ENCODE measurements at regions not wholly inside any gene's neighbourhood (a gene's known extent, or its start where the extent isn't known, plus 50 kb on each side); places are given as distances from the start of the nearest gene placed in this dataset.

GRCh38 chr13:57918086-57918485 lies 286.5 kb downstream of the PCDH17 start:
- Histone ChIP-seq H3K27me3 (no peaks in the 10 kb centered on the region), H3K9me3 (no peaks in the 10 kb centered on the region), H3K4me1 (ENCODE audit: insufficient read depth) (no peaks in the 10 kb centered on the region), H3K36me3 (no peaks in the 10 kb centered on the region), H3K4me3 (no peak overlapping the region), H3K27ac (no peak overlapping the region)
- no peak for DNase-seq
- intact Hi-C loops (cut with DNase I) = no loop called here
- WGBS, 3 donors = 67 to 76% (median 71%) methylated on average over 3 of the region's 3 CpGs
- TF ChIP-seq POLR2A (IDR thresholded peaks at IDR 0.05) (no peak), CTCF (IDR thresholded peaks at IDR 0.05) (no peak), EP300 (IDR thresholded peaks at IDR 0.05) (no peak)

GRCh38 chr13:57918913-57919312 lies 287.4 kb downstream of the PCDH17 start:
- Histone ChIP-seq H3K9me3 (no peaks in the 10 kb centered on the region), H3K36me3 (no peaks in the 10 kb centered on the region), H3K4me3 (no peak overlapping the region), H3K27me3 (no peaks in the 10 kb centered on the region), H3K4me1 (ENCODE audit: insufficient read depth) (no peaks in the 10 kb centered on the region), H3K27ac (no peak overlapping the region)
- TF ChIP-seq CTCF (IDR thresholded peaks at IDR 0.05) (no peak), POLR2A (IDR thresholded peaks at IDR 0.05) (no peak), EP300 (IDR thresholded peaks at IDR 0.05) (no peak)
- intact Hi-C loops (cut with DNase I) = no loop called here
- 75 to 83% (median 77%) methylated on average over 2 of the region's 2 CpGs for WGBS, 3 donors
- no peak for DNase-seq

- intact Hi-C loops (cut with DNase I) = no loop called here
Measured at GRCh38 chr13:57925250-57925649, 293.7 kb downstream of the PCDH17 start.

GRCh38 chr13:57925751-57926150 lies 294.2 kb downstream of the PCDH17 start:
- Histone ChIP-seq H3K4me3 (no peak overlapping the region), H3K9me3 (no peaks in the 10 kb centered on the region), H3K36me3 (no peaks in the 10 kb centered on the region), H3K27ac (no peak overlapping the region), H3K27me3 (no peaks in the 10 kb centered on the region), H3K4me1 (ENCODE audit: insufficient read depth) (no peaks in the 10 kb centered on the region)
- intact Hi-C loops (cut with DNase I) = no loop called here
- WGBS, 3 donors = 70 to 81% (median 71%) methylated on average over 2 of the region's 2 CpGs
- no peak for DNase-seq
- TF ChIP-seq EP300 (IDR thresholded peaks at IDR 0.05) (no peak), POLR2A (IDR thresholded peaks at IDR 0.05) (no peak), CTCF (IDR thresholded peaks at IDR 0.05) (no peak)

More at GRCh38 chr13:57925250-57925649, 293.7 kb downstream of the PCDH17 start:
- DNase-seq = no peak
- no peak overlapping the region for H3K4me3 ChIP-seq
- no peaks in the 10 kb centered on the region for H3K36me3 ChIP-seq
- no peak for TF ChIP-seq CTCF (IDR thresholded peaks at IDR 0.05)
- TF ChIP-seq POLR2A (IDR thresholded peaks at IDR 0.05) = no peak
- no peak for TF ChIP-seq EP300 (IDR thresholded peaks at IDR 0.05)
- no peak overlapping the region for H3K27ac ChIP-seq
- no peaks in the 10 kb centered on the region for H3K9me3 ChIP-seq
- H3K4me1 ChIP-seq (ENCODE audit: insufficient read depth) = no peaks in the 10 kb centered on the region
- H3K27me3 ChIP-seq = no peaks in the 10 kb centered on the region
- 56 to 68% (median 61%) methylated on average over 3 of the region's 3 CpGs for WGBS, 3 donors

- intact Hi-C loops (cut with DNase I) = no loop called here
- H3K4me3 ChIP-seq = no peak overlapping the region
- H3K9me3 ChIP-seq = no peaks in the 10 kb centered on the region
- no peak overlapping the region for H3K27ac ChIP-seq
- H3K36me3 ChIP-seq = no peaks in the 10 kb centered on the region
- WGBS, 3 donors = 63 to 80% (median 80%) methylated on average over 1 of the region's 1 CpG
- no peak for DNase-seq
- H3K27me3 ChIP-seq = no peaks in the 10 kb centered on the region
- no peaks in the 10 kb centered on the region for H3K4me1 ChIP-seq (ENCODE audit: insufficient read depth)
- TF ChIP-seq CTCF (IDR thresholded peaks at IDR 0.05) (no peak), POLR2A (IDR thresholded peaks at IDR 0.05) (no peak), EP300 (IDR thresholded peaks at IDR 0.05) (no peak)
Measured at GRCh38 chr13:57932061-57932460, 300.5 kb downstream of the PCDH17 start.
